PFSK-1 (cell line): ENCODE measurements at regions not wholly inside any gene's neighbourhood (a gene's known extent, or its start where the extent isn't known, plus 50 kb on each side); places are given as distances from the start of the nearest gene placed in this dataset.

Experiments
- FOXP2 ChIP-seq: optimal IDR thresholded peaks from 2 replicates; pipeline ENCODE3; 2011; ENCODE audit warnings: borderline replicate concordance, control low read depth, inconsistent platforms; ENCODE audit not compliant: insufficient read depth; ENCODE audit errors: extremely low read length, extremely low read depth
- POLR2AphosphoS5 ChIP-seq: IDR thresholded peaks from 2 replicates; pipeline ENCODE4 v1.6.1; 2012; ENCODE audit warnings: low read depth, mild to moderate bottlenecking, control low read depth, low read length, moderate library complexity
- REST ChIP-seq, 2 experiments: IDR thresholded peaks; 2 replicates each; pipeline versions ENCODE4 v1.6.1 to v1.8.0; 2011 to 2012; ENCODE audit warnings: low read depth in 2 of 2, low read length in 2 of 2, control low read depth in 1 of 2, inconsistent platforms in 1 of 2, mild to moderate bottlenecking in 1 of 2, moderate library complexity in 1 of 2; ENCODE audit not compliant: insufficient read depth in 1 of 2
- SIN3A ChIP-seq: IDR thresholded peaks from 2 replicates; pipeline ENCODE4 v1.6.1; 2012; ENCODE audit warnings: mild to moderate bottlenecking, low read length, moderate library complexity, borderline replicate concordance; ENCODE audit not compliant: insufficient read depth
- TAF1 ChIP-seq: IDR thresholded peaks from 2 replicates; pipeline ENCODE4 v1.6.1; 2012; ENCODE audit warnings: low read length, control low read depth, borderline replicate concordance; ENCODE audit not compliant: insufficient read depth

GRCh38 chr7:106715730-106716129 is 54.8 kb upstream of the CCDC71L start:
- TF ChIP-seq FOXP2 (no peak), SIN3A (no peak)

GRCh38 chr7:106717254-106717954 is 56.4 kb upstream of the CCDC71L start:
- TF ChIP-seq TAF1, result no peak
- no peak for TF ChIP-seq FOXP2
- TF ChIP-seq REST (IDR thresholded peaks at IDR 0.05; ENCODE audit: insufficient read depth in 1 of 2, low read depth in 2 of 2, low read length in 2 of 2), result no peak
- no peak for TF ChIP-seq POLR2AphosphoS5

- TF ChIP-seq SIN3A (no peak), REST (IDR thresholded peaks at IDR 0.05; ENCODE audit: insufficient read depth in 1 of 2, low read depth in 2 of 2, low read length in 2 of 2) (peak in 1 of 2 experiments; percentile 57; a peak in 1 of 4 replicates), FOXP2 (no peak), POLR2AphosphoS5 (no peak), TAF1 (no peak)
These were observed 57.3 kb upstream of the CCDC71L start for GRCh38 chr7:106717955-106718871.

GRCh38 chr7:106720641-106721040 is 59.7 kb upstream of the CCDC71L start:
- no peak for TF ChIP-seq REST (IDR thresholded peaks at IDR 0.05; ENCODE audit: insufficient read depth in 1 of 2, low read depth in 2 of 2, low read length in 2 of 2)
- TF ChIP-seq TAF1, result no peak
- TF ChIP-seq POLR2AphosphoS5, result no peak
- TF ChIP-seq FOXP2, result no peak
- TF ChIP-seq SIN3A, result no peak

- TF ChIP-seq SIN3A (no peak), REST (IDR thresholded peaks at IDR 0.05; ENCODE audit: insufficient read depth in 1 of 2, low read depth in 2 of 2, low read length in 2 of 2) (no peak), TAF1 (no peak), POLR2AphosphoS5 (no peak), FOXP2 (no peak)
These were observed 61.1 kb upstream of the CCDC71L start for GRCh38 chr7:106721816-106722785.
